ENCODE measurements at regions not wholly inside any gene's neighbourhood (a gene's known extent, or its start where the extent isn't known, plus 50 kb on each side); places are given as distances from the start of the nearest gene placed in this dataset.

GRCh38 chr3:110307065-110307809 lies 764.4 kb upstream of the NECTIN3 start:
- H3K27me3 ChIP-seq = no peaks in the 10 kb centered on the region
- no peak overlapping the region for H3K4me3 ChIP-seq
- WGBS, 2 donors = 77 to 86% methylated on average over 2 of the region's 2 CpGs
- no peak for ATAC-seq (ENCODE audit: low FRiP score in 2 of 2)
- H3K4me1 ChIP-seq = peaks cover 0 to 6% (median 0%) of the 10 kb centered on the region in 4 donors
- no peak for TF ChIP-seq CTCF (IDR thresholded peaks at IDR 0.05)
- no peaks in the 10 kb centered on the region for H3K9me3 ChIP-seq
- DNase-seq = no peak
- H3K27ac ChIP-seq = no peak overlapping the region
- H3K36me3 ChIP-seq = no peaks in the 10 kb centered on the region

- Histone ChIP-seq H3K4me1 (peaks cover 0 to 3% (median 0%) of the 10 kb centered on the region in 4 donors), H3K27me3 (no peaks in the 10 kb centered on the region), H3K9me3 (no peaks in the 10 kb centered on the region), H3K4me3 (no peak overlapping the region), H3K27ac (no peak overlapping the region), H3K36me3 (no peaks in the 10 kb centered on the region)
- DNase-seq (no peak), ATAC-seq (ENCODE audit: low FRiP score in 2 of 2) (no peak)
- TF ChIP-seq POLR2A (IDR thresholded peaks at IDR 0.05) (no peak), CTCF (IDR thresholded peaks at IDR 0.05) (no peak)
Measured at GRCh38 chr3:110311541-110311940, 760.1 kb upstream of the NECTIN3 start.

GRCh38 chr3:110314512-110315114 lies 757.0 kb upstream of the NECTIN3 start:
- WGBS, 2 donors = 34 to 36% methylated on average over 7 of the region's 7 CpGs
- Histone ChIP-seq H3K4me1 (no peaks in the 10 kb centered on the region), H3K27me3 (no peaks in the 10 kb centered on the region), H3K36me3 (no peaks in the 10 kb centered on the region), H3K4me3 (no peak overlapping the region), H3K27ac (no peak overlapping the region), H3K9me3 (no peaks in the 10 kb centered on the region)
- DNase-seq (peak in 1 of 2 donors; percentile 52), ATAC-seq (ENCODE audit: low FRiP score in 2 of 2) (peak in 1 of 2 donors; percentile 71)
- TF ChIP-seq POLR2A (IDR thresholded peaks at IDR 0.05) = no peak
- no peak for TF ChIP-seq EP300 (IDR thresholded peaks at IDR 0.05)
- peak; percentile 50 to 77 (median 66) for TF ChIP-seq CTCF (IDR thresholded peaks at IDR 0.05)
- TF ChIP-seq POLR2AphosphoS5 (IDR thresholded peaks at IDR 0.05) = no peak

- TF ChIP-seq EP300 (IDR thresholded peaks at IDR 0.05) = no peak
- Histone ChIP-seq H3K27me3 (no peaks in the 10 kb centered on the region), H3K4me1 (no peaks in the 10 kb centered on the region), H3K27ac (no peak overlapping the region), H3K9me3 (no peaks in the 10 kb centered on the region), H3K4me3 (no peak overlapping the region), H3K36me3 (no peaks in the 10 kb centered on the region)
- WGBS, 2 donors = 68% methylated on average over 1 of the region's 1 CpG
- no peak for ATAC-seq (ENCODE audit: low FRiP score in 2 of 2)
- no peak for DNase-seq
Measured at GRCh38 chr3:110318108-110318507, 753.5 kb upstream of the NECTIN3 start.

GRCh38 chr3:110323349-110323748 lies 748.3 kb upstream of the NECTIN3 start:
- WGBS, 2 donors = 25 to 45% methylated on average over 1 of the region's 1 CpG
- no peak for ATAC-seq (ENCODE audit: low FRiP score in 2 of 2)

More at GRCh38 chr3:110323349-110323748, 748.3 kb upstream of the NECTIN3 start:
- Histone ChIP-seq H3K36me3 (no peaks in the 10 kb centered on the region), H3K9me3 (no peaks in the 10 kb centered on the region), H3K27ac (no peak overlapping the region), H3K4me3 (no peak overlapping the region), H3K27me3 (no peaks in the 10 kb centered on the region), H3K4me1 (no peaks in the 10 kb centered on the region)
- no peak for DNase-seq
- TF ChIP-seq POLR2AphosphoS5 (IDR thresholded peaks at IDR 0.05) (no peak), EP300 (IDR thresholded peaks at IDR 0.05) (no peak), POLR2A (IDR thresholded peaks at IDR 0.05) (no peak), CTCF (IDR thresholded peaks at IDR 0.05) (no peak)
